ENCODE measurements at regions not wholly inside any gene's neighbourhood (a gene's known extent, or its start where the extent isn't known, plus 50 kb on each side); places are given as distances from the start of the nearest gene placed in this dataset.
"Not testable (repeated sequence)": the region's sequence is repeated elsewhere in the genome, so short reads cannot be mapped to it uniquely, and the experiment has no call there.

DNA sequence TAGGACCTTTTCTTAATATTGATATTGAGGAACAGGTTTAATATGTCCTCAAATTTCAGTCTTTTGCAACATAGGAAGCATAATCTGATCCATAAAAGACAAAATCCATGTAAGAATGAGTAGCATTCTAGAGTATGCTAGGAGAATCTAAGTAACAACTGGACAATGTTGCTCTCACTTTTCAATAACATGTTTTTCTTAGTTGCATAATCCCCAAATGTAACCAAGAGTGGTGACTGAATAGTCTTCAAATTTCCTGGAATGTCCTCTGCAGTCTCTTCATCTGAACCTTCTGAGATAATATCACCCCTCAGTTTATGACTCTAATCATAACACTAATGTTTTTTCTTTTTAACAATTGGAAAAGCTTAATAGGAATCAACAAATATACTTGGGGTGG is 110.0 kb upstream of the ZEB2 start:
- H3K36me3 Mint-ChIP-seq, result peaks cover 7% of the 10 kb centered on the region
- no peak overlapping the region for H3K27ac Mint-ChIP-seq
- H3K4me3 Mint-ChIP-seq, result no peak overlapping the region
- DNase-seq (ENCODE audit: low spot score in 2 of 2, unreplicated experiment in 2 of 2), result no peak
- H3K27me3 Mint-ChIP-seq (ENCODE audit: low read depth), result no peaks in the 10 kb centered on the region
- peaks cover 26% of the 10 kb centered on the region for H3K9me3 Mint-ChIP-seq
- TF ChIP-seq CTCF (IDR thresholded peaks at IDR 0.05; ENCODE audit: unreplicated experiment), result no peak
- peaks cover 21% of the 10 kb centered on the region for H3K4me1 Mint-ChIP-seq

DNA sequence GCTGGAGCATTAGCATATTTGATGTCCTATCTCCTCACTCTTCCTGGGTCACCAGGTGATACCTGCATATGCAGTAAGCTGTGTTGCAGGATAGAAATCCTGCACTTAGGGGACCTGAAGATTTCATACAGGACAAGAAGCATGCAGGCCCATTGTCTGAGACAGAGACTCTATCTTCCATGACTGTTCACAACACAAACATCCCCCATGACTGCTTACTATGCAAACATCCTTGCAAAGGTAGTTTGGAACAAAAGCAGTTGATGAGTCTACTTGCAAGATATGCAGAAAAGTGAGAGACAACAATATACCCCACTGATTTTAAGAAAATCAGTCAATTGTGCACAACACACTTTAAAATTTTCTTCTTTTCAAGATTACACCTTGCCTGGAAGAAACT is 108.6 kb upstream of the ZEB2 start:
- Mint-ChIP-seq H3K4me3 (no peak overlapping the region), H3K9me3 (peaks cover 14% of the 10 kb centered on the region), H3K27ac (no peak overlapping the region), H3K4me1 (peaks cover 27% of the 10 kb centered on the region), H3K27me3 (ENCODE audit: low read depth) (no peaks in the 10 kb centered on the region), H3K36me3 (peaks cover 7% of the 10 kb centered on the region)
- DNase-seq (ENCODE audit: low spot score in 2 of 2, unreplicated experiment in 2 of 2), result no peak
- TF ChIP-seq CTCF (IDR thresholded peaks at IDR 0.05; ENCODE audit: unreplicated experiment), result no peak

- Mint-ChIP-seq H3K4me3 (no peak overlapping the region), H3K9me3 (peaks cover 24% of the 10 kb centered on the region), H3K27me3 (ENCODE audit: low read depth) (no peaks in the 10 kb centered on the region), H3K27ac (peak overlapping the region; percentile 88), H3K4me1 (peaks cover 25% of the 10 kb centered on the region), H3K36me3 (peaks cover 14% of the 10 kb centered on the region)
- DNase-seq (ENCODE audit: low spot score in 2 of 2, unreplicated experiment in 2 of 2), result no peak
- no peak for TF ChIP-seq CTCF (IDR thresholded peaks at IDR 0.05; ENCODE audit: unreplicated experiment)
Measured at GRCh38 chr2:144625626-144626025, 105.7 kb upstream of the ZEB2 start.

DNA sequence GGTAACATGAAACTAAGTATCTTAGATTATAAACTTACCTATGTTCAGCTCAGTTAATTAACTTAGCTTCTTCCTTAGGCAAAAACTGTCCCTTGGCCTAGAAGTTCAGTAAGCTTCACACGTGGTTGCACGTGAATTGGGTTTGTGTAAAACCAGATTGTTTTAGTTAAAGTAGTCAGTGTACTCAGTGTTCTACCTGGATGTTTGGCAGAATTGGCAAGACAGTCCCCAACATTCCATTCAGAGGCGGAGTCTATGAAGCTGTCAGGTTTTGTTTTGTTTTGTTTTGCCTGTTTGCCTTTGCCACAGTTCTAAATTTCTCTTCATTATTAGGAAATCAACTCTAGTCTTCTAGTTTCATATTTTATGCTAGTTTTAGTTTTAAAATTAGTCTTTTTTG is 105.3 kb upstream of the ZEB2 start:
- Mint-ChIP-seq H3K4me1 (peaks cover 27% of the 10 kb centered on the region), H3K27ac (peak overlapping the region; percentile 88), H3K9me3 (peaks cover 24% of the 10 kb centered on the region), H3K36me3 (peaks cover 14% of the 10 kb centered on the region), H3K4me3 (no peak overlapping the region), H3K27me3 (ENCODE audit: low read depth) (no peaks in the 10 kb centered on the region)
- TF ChIP-seq CTCF (IDR thresholded peaks at IDR 0.05; ENCODE audit: unreplicated experiment), result no peak
- DNase-seq (ENCODE audit: low spot score in 2 of 2, unreplicated experiment in 2 of 2), result no peak

- no peak for TF ChIP-seq CTCF (IDR thresholded peaks at IDR 0.05; ENCODE audit: unreplicated experiment)
- H3K27me3 Mint-ChIP-seq (ENCODE audit: low read depth), result no peaks in the 10 kb centered on the region
- peaks cover 24% of the 10 kb centered on the region for H3K9me3 Mint-ChIP-seq
- H3K27ac Mint-ChIP-seq, result peak overlapping the region; percentile 81
- peaks cover 33% of the 10 kb centered on the region for H3K4me1 Mint-ChIP-seq
- H3K36me3 Mint-ChIP-seq, result peaks cover 14% of the 10 kb centered on the region
- H3K4me3 Mint-ChIP-seq, result no peak overlapping the region
- DNase-seq (ENCODE audit: low spot score in 2 of 2, unreplicated experiment in 2 of 2), result no peak
Measured at GRCh38 chr2:144624451-144624850, 104.5 kb upstream of the ZEB2 start.

- not testable (repeated sequence) for DNase-seq (ENCODE audit: low spot score in 2 of 2, unreplicated experiment in 2 of 2); H3K27me3 Mint-ChIP-seq (ENCODE audit: low read depth); H3K4me3 Mint-ChIP-seq; H3K27ac Mint-ChIP-seq
- H3K4me1 Mint-ChIP-seq, result peaks cover 35% of the 10 kb centered on the region
- peaks cover 14% of the 10 kb centered on the region for H3K36me3 Mint-ChIP-seq
- peaks cover 27% of the 10 kb centered on the region for H3K9me3 Mint-ChIP-seq
Measured at GRCh38 chr2:144622373-144622772, 102.5 kb upstream of the ZEB2 start.

Measured in mesothelial cell of epicardium (in vitro differentiated cells).